ENCODE measurements at regions not wholly inside any gene's neighbourhood (a gene's known extent, or its start where the extent isn't known, plus 50 kb on each side); places are given as distances from the start of the nearest gene placed in this dataset.

GRCh38 chr17:79470754-79471153 lies 140.1 kb downstream of the RBFOX3 start:
- no peak for DNase-seq (ENCODE audit: low read depth)

GRCh38 chr17:79469646-79470045 lies 141.2 kb downstream of the RBFOX3 start:
- DNase-seq (ENCODE audit: low read depth) = no peak

GRCh38 chr17:79468183-79468944 lies 142.5 kb downstream of the RBFOX3 start:
- no peak for DNase-seq (ENCODE audit: low read depth)

- no peak for DNase-seq (ENCODE audit: low read depth)
These were observed 144.1 kb downstream of the RBFOX3 start for GRCh38 chr17:79466562-79467350.

GRCh38 chr17:79465681-79466025 lies 145.2 kb downstream of the RBFOX3 start:
- DNase-seq (ENCODE audit: low read depth) = no peak

- no peak for DNase-seq (ENCODE audit: low read depth)
These were observed 145.7 kb downstream of the RBFOX3 start for GRCh38 chr17:79465011-79465680.

- no peak for DNase-seq (ENCODE audit: low read depth)
These were observed 146.4 kb downstream of the RBFOX3 start for GRCh38 chr17:79464318-79465010.

GRCh38 chr17:79463421-79464317 lies 147.2 kb downstream of the RBFOX3 start:
- no peak for DNase-seq (ENCODE audit: low read depth)

GRCh38 chr17:79461041-79461440 lies 149.8 kb downstream of the RBFOX3 start:
- no peak for DNase-seq (ENCODE audit: low read depth)

- DNase-seq (ENCODE audit: low read depth) = no peak
These were observed 151.0 kb downstream of the RBFOX3 start for GRCh38 chr17:79459846-79460245.

- DNase-seq (ENCODE audit: low read depth) = no peak
These were observed 151.7 kb downstream of the RBFOX3 start for GRCh38 chr17:79459003-79459655.

- DNase-seq (ENCODE audit: low read depth) = no peak
These were observed 152.5 kb downstream of the RBFOX3 start for GRCh38 chr17:79458356-79458755.

GRCh38 chr17:79457889-79458288 lies 153.0 kb downstream of the RBFOX3 start:
- no peak for DNase-seq (ENCODE audit: low read depth)

- DNase-seq (ENCODE audit: low read depth) = no peak
These were observed 153.5 kb downstream of the RBFOX3 start for GRCh38 chr17:79457376-79457775.

- DNase-seq (ENCODE audit: low read depth) = no peak
These were observed 155.2 kb downstream of the RBFOX3 start for GRCh38 chr17:79455636-79456035.

- DNase-seq (ENCODE audit: low read depth) = no peak
These were observed 156.0 kb downstream of the RBFOX3 start for GRCh38 chr17:79454826-79455225.

- no peak for DNase-seq (ENCODE audit: low read depth)
These were observed 157.4 kb downstream of the RBFOX3 start for GRCh38 chr17:79453481-79453880.

GRCh38 chr17:79452706-79453105 lies 158.1 kb downstream of the RBFOX3 start:
- DNase-seq (ENCODE audit: low read depth) = no peak

- DNase-seq (ENCODE audit: low read depth) = no peak
These were observed 159.7 kb downstream of the RBFOX3 start for GRCh38 chr17:79451167-79451566.

- DNase-seq (ENCODE audit: low read depth) = no peak
These were observed 164.3 kb downstream of the RBFOX3 start for GRCh38 chr17:79446399-79447009.
